Fibroblast of skin of abdomen (primary cell): ENCODE measurements at regions not wholly inside any gene's neighbourhood (a gene's known extent, or its start where the extent isn't known, plus 50 kb on each side); places are given as distances from the start of the nearest gene placed in this dataset.

Experiments used
- DNase-seq: peaks from one replicate; pipeline ENCODE4 v3.0.0-alpha.2; 2013

GRCh38 chr16:79439901-79440300 is 160.6 kb downstream of the MAF start:
- no peak for DNase-seq

GRCh38 chr16:79437764-79438751 is 162.5 kb downstream of the MAF start:
- peak; percentile 1 for DNase-seq

GRCh38 chr16:79436885-79437284 is 163.7 kb downstream of the MAF start:
- no peak for DNase-seq

- DNase-seq: no peak
Observed at GRCh38 chr16:79434771-79435170, 165.8 kb downstream of the MAF start.

- no peak for DNase-seq
Observed at GRCh38 chr16:79434092-79434491, 166.4 kb downstream of the MAF start.

GRCh38 chr16:79431923-79432322 is 168.6 kb downstream of the MAF start:
- DNase-seq: no peak

- DNase-seq: no peak
Observed at GRCh38 chr16:79430191-79430678, 170.3 kb downstream of the MAF start.

GRCh38 chr16:79429381-79430190 is 171.0 kb downstream of the MAF start:
- DNase-seq: no peak

GRCh38 chr16:79426663-79427062 is 173.9 kb downstream of the MAF start:
- DNase-seq: no peak

- DNase-seq: no peak
Observed at GRCh38 chr16:79422064-79422463, 178.5 kb downstream of the MAF start.

- DNase-seq: no peak
Observed at GRCh38 chr16:79421126-79421525, 179.4 kb downstream of the MAF start.

GRCh38 chr16:79420493-79420892 is 180.0 kb downstream of the MAF start:
- DNase-seq: no peak

GRCh38 chr16:79419148-79419547 is 181.4 kb downstream of the MAF start:
- DNase-seq: no peak

GRCh38 chr16:79417601-79418008 is 182.9 kb downstream of the MAF start:
- no peak for DNase-seq

- DNase-seq: no peak
Observed at GRCh38 chr16:79415983-79416640, 184.4 kb downstream of the MAF start.

- no peak for DNase-seq
Observed at GRCh38 chr16:79412783-79413225, 187.7 kb downstream of the MAF start.

- no peak for DNase-seq
Observed at GRCh38 chr16:79411805-79412204, 188.7 kb downstream of the MAF start.

- no peak for DNase-seq
Observed at GRCh38 chr16:79411357-79411756, 189.2 kb downstream of the MAF start.

GRCh38 chr16:79409978-79410377 is 190.6 kb downstream of the MAF start:
- DNase-seq: no peak

- DNase-seq: no peak
Observed at GRCh38 chr16:79408355-79408754, 192.2 kb downstream of the MAF start.

GRCh38 chr16:79407461-79408135 is 192.9 kb downstream of the MAF start:
- no peak for DNase-seq

GRCh38 chr16:79407005-79407404 is 193.5 kb downstream of the MAF start:
- no peak for DNase-seq
